MCF 10A (cell line): ENCODE measurements at regions not wholly inside any gene's neighbourhood (a gene's known extent, or its start where the extent isn't known, plus 50 kb on each side); places are given as distances from the start of the nearest gene placed in this dataset.

Experiments used
- BruUV-seq: library from RNA; stranded (reverse); fragments of 400-500 nt; replicated peaks from 2 replicates; lab custom pipeline; 2021; lab: Mats Ljungman, UMichigan
- CTCF ChIA-PET: fragments of 300-600 bp; sonication (Branson Sonifier 250); formaldehyde crosslinking; extraction: SDS; loops from one replicate; lab custom pipeline; 2021; ENCODE audit warnings: antibody characterized with exemption, inconsistent platforms; lab: Yijun Ruan, JAX
- POLR2A ChIA-PET: fragments of 300-600, 350-650 bp; sonication (Branson Sonifier 250); formaldehyde crosslinking; extraction: SDS; loops from one replicate; lab custom pipeline; 2020; ENCODE audit warnings: antibody characterized with exemption, inconsistent platforms; lab: Yijun Ruan, JAX
- DNase-seq: peaks from one replicate; pipeline ENCODE4 v3.0.0-alpha.2; 2018; ENCODE audit not compliant: unreplicated experiment
- H3K27ac Mint-ChIP-seq: one replicate; pipeline ENCODE4 v1.8.0; 2022; ENCODE audit warnings: mild to moderate bottlenecking, low read depth, mixed read lengths; ENCODE audit not compliant: unreplicated experiment
- H3K27me3 Mint-ChIP-seq: one replicate; pipeline ENCODE4 v1.8.0; 2022; ENCODE audit warnings: mixed read lengths; ENCODE audit not compliant: insufficient read depth, unreplicated experiment
- H3K36me3 Mint-ChIP-seq: one replicate; pipeline ENCODE4 v1.8.0; 2022; ENCODE audit warnings: mild to moderate bottlenecking, moderate library complexity, mixed read lengths; ENCODE audit not compliant: insufficient read depth, unreplicated experiment
- H3K4me1 Mint-ChIP-seq: one replicate; pipeline ENCODE4 v1.8.0; 2022; ENCODE audit warnings: mixed read lengths; ENCODE audit not compliant: insufficient read depth, unreplicated experiment
- H3K4me3 Mint-ChIP-seq: one replicate; pipeline ENCODE4 v1.8.0; 2022; ENCODE audit warnings: mild to moderate bottlenecking, moderate library complexity, mixed read lengths; ENCODE audit not compliant: unreplicated experiment
- H3K9me3 Mint-ChIP-seq: one replicate; pipeline ENCODE4 v1.8.0; 2022; ENCODE audit warnings: mixed read lengths; ENCODE audit not compliant: unreplicated experiment
- intact Hi-C: fragments of 100-400 bp; cut with micrococcal nuclease; formaldehyde crosslinking; loops from 2 replicates; pipeline ENCODE4 v1.14.1; 2022
- TF ChIP-seq, protein P1 (sequence below): fragments of 200-600 bp; IDR thresholded peaks from one replicate; pipeline ENCODE4 v1.8.0; 2022; ENCODE audit warnings: antibody characterized with exemption, mild to moderate bottlenecking; ENCODE audit not compliant: unreplicated experiment

DNA sequence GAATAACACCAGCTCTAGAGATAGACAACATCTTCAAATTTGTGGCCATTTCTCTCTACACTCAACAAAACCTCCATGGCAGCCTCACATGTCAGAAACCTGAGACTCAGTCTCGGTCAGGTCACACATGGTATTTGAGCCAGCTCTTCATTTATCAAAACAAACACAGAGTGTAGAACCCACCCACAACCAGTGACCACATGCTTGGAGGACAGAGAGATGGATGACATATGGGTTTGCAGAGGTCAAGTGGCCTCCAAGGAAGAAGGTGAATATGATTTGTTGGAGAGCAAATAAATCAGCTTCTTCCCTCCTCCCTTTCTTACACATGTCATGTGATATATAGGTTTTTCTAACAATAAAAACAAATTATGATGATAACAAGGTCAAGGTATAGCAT is 278.1 kb upstream of the LRTM1 start:
- no peak for DNase-seq
- Mint-ChIP-seq H3K4me3 (no peak overlapping the region), H3K27me3 (no peaks in the 10 kb centered on the region), H3K9me3 (no peaks in the 10 kb centered on the region), H3K27ac (no peak overlapping the region), H3K4me1 (peaks cover 14% of the 10 kb centered on the region), H3K36me3 (no peaks in the 10 kb centered on the region)
- intact Hi-C loops: no loop called here
- ChIA-PET POLR2A (no interaction called here), CTCF (no interaction called here)
- BruUV-seq: no TSS peak
- TF ChIP-seq, protein P1, sequence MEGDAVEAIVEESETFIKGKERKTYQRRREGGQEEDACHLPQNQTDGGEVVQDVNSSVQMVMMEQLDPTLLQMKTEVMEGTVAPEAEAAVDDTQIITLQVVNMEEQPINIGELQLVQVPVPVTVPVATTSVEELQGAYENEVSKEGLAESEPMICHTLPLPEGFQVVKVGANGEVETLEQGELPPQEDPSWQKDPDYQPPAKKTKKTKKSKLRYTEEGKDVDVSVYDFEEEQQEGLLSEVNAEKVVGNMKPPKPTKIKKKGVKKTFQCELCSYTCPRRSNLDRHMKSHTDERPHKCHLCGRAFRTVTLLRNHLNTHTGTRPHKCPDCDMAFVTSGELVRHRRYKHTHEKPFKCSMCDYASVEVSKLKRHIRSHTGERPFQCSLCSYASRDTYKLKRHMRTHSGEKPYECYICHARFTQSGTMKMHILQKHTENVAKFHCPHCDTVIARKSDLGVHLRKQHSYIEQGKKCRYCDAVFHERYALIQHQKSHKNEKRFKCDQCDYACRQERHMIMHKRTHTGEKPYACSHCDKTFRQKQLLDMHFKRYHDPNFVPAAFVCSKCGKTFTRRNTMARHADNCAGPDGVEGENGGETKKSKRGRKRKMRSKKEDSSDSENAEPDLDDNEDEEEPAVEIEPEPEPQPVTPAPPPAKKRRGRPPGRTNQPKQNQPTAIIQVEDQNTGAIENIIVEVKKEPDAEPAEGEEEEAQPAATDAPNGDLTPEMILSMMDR: no peak

GRCh38 chr3:55204417-55204816 is 276.6 kb upstream of the LRTM1 start:
- H3K27ac Mint-ChIP-seq: peak overlapping the region; percentile 42
- peaks cover 14% of the 10 kb centered on the region for H3K4me1 Mint-ChIP-seq
- POLR2A ChIA-PET: interaction anchor here (0.6 kb wide), 1 partner anchor 812 kb away, joined by 3 read pairs; no protein-coding TSS in a partner anchor
- H3K9me3 Mint-ChIP-seq: no peaks in the 10 kb centered on the region
- H3K36me3 Mint-ChIP-seq: no peaks in the 10 kb centered on the region
- intact Hi-C loops: no loop called here
- no peak for DNase-seq
- H3K27me3 Mint-ChIP-seq: no peaks in the 10 kb centered on the region
- TF ChIP-seq, protein P1: no peak
- CTCF ChIA-PET: interaction anchor here (0.8 kb wide), 1 partner anchor 296 kb away, joined by 3 read pairs; no protein-coding TSS in a partner anchor
- H3K4me3 Mint-ChIP-seq: no peak overlapping the region
- no TSS peak for BruUV-seq

DNA sequence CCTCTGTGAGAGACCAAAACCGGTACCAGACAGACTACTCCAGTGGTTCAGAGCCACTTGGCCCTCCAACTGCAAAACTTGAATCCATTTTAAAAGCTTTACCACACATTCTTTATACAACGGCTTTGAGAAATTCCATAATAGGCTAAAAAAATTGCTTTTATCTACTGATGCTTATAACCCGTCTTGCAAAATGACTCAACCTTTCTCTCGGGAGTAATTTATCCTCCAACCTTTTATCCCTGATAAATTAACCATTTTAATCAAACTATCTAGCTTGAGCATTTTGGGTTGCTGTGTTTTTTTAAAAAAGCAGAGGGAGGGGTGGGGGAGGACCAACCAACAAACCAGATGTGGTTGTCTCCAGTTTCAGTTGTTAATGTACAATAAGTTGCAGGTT is 275.7 kb upstream of the LRTM1 start:
- no TSS peak for BruUV-seq
- Mint-ChIP-seq H3K4me1 (peaks cover 14% of the 10 kb centered on the region), H3K27me3 (no peaks in the 10 kb centered on the region), H3K9me3 (no peaks in the 10 kb centered on the region), H3K27ac (no peak overlapping the region), H3K36me3 (no peaks in the 10 kb centered on the region), H3K4me3 (no peak overlapping the region)
- POLR2A ChIA-PET: no interaction called here
- intact Hi-C loops: no loop called here
- CTCF ChIA-PET: interaction anchor here (0.6 to 0.9 kb wide), 3 partner anchors 22 to 646 kb away, joined by 3 to 4 read pairs (median 3); no protein-coding TSS in a partner anchor
- TF ChIP-seq, protein P1: no peak
- DNase-seq: no peak

DNA sequence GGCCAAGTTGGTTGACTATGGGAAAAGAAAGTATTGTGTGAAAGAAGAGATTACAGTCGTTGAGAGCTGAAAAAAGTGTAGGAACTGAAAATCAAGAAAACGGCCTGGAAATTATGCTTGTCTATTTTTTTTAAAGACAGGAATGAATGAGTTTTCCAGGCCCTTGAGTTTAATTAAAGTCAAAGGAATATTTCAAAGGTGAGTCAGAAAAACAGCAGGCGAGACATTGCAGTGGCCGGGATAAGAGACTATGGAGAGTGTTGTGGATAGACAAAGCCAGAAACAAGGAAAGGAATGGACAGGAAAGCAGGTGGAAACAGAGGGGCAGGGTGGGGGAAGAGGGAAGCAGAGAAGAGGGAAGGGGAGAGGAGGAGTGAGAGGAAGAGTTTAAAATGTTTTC is 275.1 kb upstream of the LRTM1 start:
- H3K4me1 Mint-ChIP-seq: peaks cover 14% of the 10 kb centered on the region
- no peaks in the 10 kb centered on the region for H3K27me3 Mint-ChIP-seq
- H3K36me3 Mint-ChIP-seq: no peaks in the 10 kb centered on the region
- no peak overlapping the region for H3K4me3 Mint-ChIP-seq
- TF ChIP-seq, protein P1: no peak
- ChIA-PET CTCF (interaction anchor here (0.6 to 1.2 kb wide), 3 partner anchors 13 to 646 kb away, joined by 3 read pairs; no protein-coding TSS in a partner anchor), POLR2A (no interaction called here)
- no peaks in the 10 kb centered on the region for H3K9me3 Mint-ChIP-seq
- no TSS peak for BruUV-seq
- no peak overlapping the region for H3K27ac Mint-ChIP-seq
- intact Hi-C loops: no loop called here
- DNase-seq: peak; percentile 50
